Dermis microvascular lymphatic vessel endothelial cell (primary cell): ENCODE measurements at regions not wholly inside any gene's neighbourhood (a gene's known extent, or its start where the extent isn't known, plus 50 kb on each side); places are given as distances from the start of the nearest gene placed in this dataset.

Experiments used
- DNase-seq, 2 donors: peaks; one replicate each; pipeline versions ENCODE4 v3.0.0 to v3.0.0-alpha.2; 2010; ENCODE audit warnings: low read depth in 2 of 2

GRCh38 chr2:4551691-4552474 is 848.5 kb downstream of the DCDC2C start:
- DNase-seq: no peak

DNA sequence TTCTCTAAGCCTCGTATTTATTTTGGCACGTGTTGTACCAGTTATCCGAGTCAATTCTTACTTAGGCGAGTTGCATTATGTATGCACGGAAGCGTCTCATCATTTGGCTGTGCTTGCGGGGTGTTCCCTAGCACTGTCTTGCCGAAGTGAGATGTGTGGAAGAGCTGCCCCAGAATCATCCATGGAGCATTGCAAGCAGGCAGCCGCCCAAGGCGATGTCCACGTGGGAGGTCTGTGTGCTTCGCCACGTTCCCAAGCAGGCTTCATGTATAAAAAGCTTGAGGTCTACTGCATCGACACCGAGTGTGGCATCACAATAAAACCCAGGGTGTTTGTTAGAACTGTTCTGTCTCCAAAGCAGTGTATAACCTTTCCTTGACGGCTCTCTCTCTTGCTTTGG is 849.9 kb downstream of the DCDC2C start:
- DNase-seq: no peak

GRCh38 chr2:4556135-4556896 is 852.9 kb downstream of the DCDC2C start:
- peak in 1 of 2 donors; percentile 25 for DNase-seq

- no peak for DNase-seq
Observed at GRCh38 chr2:4561196-4561595, 857.8 kb downstream of the DCDC2C start.

GRCh38 chr2:4576075-4576474 is 872.7 kb downstream of the DCDC2C start:
- no peak for DNase-seq

DNA sequence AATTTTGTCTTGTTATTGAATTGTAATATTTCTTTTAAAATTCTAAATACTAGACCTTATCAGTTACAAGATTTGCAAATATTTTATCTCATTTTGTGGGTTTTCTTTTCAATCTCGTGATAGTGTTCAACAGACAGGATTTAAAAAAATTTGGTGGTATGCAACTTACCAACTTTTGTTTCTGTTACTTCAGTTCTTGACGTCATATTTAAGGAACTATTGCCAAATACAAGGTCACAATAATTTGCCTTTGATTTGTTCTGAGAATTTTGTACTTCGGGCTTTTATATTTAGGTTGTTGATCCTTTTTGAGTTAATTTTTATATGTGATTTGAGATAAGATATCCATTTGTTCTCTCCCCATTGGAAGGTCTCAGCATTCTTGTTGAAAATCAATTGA is 876.6 kb downstream of the DCDC2C start:
- no peak for DNase-seq

GRCh38 chr2:4585057-4585635 is 881.8 kb downstream of the DCDC2C start:
- DNase-seq: no peak

DNA sequence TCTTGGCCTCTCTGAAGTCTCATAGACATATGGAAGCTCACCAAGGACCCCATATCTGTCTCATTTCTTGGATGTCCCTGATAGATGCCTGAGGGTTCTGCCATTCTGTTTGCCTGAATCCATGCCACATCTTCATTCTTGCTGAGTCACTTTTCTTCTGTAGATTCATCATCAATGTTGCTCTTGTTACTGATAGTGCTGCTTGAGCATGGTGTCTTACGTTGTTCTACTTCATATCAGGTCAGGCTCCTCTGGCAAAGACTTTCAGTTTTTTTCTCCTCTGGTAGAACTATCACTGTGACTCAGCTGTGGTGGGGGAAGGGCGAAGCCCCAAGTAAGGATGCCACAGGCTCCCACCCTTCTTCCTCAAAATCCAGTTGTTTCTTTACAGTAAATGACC is 885.2 kb downstream of the DCDC2C start:
- DNase-seq: no peak

GRCh38 chr2:4591261-4591660 is 887.9 kb downstream of the DCDC2C start:
- no peak for DNase-seq

GRCh38 chr2:4597400-4597799 is 894.0 kb downstream of the DCDC2C start:
- no peak for DNase-seq

GRCh38 chr2:4604767-4605166 is 901.4 kb downstream of the DCDC2C start:
- DNase-seq: no peak

DNA sequence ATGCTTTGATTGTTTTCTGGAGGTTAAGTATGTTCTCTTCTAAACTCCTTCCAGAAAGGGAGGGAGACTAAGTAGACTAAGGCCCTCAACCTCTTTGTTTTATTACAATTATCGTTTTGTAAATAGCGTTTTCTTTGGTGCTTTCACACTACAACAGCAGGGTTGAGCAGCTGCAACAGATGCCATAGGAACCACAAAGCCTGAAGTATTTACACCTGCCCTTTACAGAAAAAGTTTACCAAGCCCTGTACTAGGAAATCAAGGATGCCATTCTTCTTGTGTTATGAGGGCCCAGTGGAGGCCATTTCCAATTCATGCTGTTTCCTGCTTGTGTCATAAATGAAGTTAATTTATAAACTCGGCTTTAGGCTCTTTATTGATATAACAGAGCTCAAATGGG is 914.8 kb downstream of the DCDC2C start:
- no peak for DNase-seq

DNA sequence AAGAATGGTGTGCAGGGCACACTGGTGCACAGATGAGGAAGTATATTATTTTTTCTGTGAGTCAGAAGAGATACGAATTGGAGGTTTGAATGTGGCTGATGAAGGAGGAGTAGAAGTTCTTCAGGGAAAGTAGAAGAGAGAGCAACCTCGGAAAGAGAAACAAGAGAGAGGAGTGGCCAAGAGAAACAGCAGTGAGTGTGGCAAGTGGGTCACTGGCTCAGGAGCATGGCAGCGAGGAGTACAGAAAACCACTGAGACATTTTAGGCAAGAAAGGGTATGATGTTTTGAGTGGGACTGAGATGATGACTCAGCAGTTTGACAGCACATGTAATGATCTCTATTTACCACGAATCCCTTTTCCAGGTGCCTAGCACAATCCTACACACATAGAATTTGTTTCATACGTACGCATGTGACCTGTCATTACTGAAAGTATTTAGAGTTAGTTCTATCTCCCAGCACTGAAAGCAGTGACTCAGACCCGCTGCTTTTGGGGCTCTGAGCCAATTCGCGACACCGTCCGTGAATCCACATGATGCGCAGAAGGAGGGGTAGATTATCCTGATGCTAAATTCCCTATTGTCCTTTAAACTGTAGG is 915.4 kb downstream of the DCDC2C start:
- no peak for DNase-seq

- no peak for DNase-seq
Observed at GRCh38 chr2:4628998-4629501, 925.7 kb downstream of the DCDC2C start.

- DNase-seq: no peak
Observed at GRCh38 chr2:4635289-4635688, 931.9 kb downstream of the DCDC2C start.

DNA sequence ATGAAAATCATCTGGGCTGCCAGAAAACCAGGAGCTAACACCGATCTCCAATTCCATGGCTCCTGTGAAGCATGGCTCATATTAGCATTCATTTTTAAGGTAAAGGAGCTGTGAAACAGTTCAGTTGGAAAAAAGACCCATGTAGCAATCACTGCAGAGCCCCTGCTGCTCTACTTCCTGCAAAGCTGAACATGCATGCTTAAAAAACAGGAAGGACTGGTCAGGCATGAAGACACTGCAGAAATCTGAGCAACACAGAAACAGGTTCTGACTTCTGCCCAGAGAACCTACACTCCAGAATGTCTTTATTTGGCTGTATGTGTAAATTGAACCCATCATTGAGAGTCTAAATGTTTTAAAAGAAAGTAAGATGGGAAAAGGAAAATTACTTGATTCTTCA is 950.6 kb downstream of the DCDC2C start:
- no peak for DNase-seq

GRCh38 chr2:4656326-4656725 is 953.0 kb downstream of the DCDC2C start:
- DNase-seq: no peak

GRCh38 chr2:4662161-4662779 is 958.9 kb downstream of the DCDC2C start:
- DNase-seq: peak in 1 of 2 donors; percentile 2

DNA sequence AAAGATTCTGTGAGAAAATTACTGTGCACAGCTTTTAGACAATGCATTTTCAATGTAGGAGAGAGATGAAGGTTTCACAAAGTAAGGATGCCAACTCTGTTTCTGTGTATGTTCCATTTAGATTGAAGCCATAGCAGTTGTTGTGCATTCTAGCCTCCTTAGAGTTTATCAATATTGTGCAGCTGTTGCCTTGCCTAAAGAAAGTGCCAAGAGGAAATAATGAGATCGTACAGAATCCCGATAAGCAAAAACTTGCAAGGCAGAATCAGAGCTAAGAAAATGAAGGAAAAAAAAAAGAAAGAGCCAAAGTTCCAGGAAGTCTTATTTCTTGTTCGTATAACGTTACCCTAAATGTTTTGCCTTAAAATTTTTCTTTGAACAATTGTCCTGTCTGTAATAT is 965.0 kb downstream of the DCDC2C start:
- no peak for DNase-seq

DNA sequence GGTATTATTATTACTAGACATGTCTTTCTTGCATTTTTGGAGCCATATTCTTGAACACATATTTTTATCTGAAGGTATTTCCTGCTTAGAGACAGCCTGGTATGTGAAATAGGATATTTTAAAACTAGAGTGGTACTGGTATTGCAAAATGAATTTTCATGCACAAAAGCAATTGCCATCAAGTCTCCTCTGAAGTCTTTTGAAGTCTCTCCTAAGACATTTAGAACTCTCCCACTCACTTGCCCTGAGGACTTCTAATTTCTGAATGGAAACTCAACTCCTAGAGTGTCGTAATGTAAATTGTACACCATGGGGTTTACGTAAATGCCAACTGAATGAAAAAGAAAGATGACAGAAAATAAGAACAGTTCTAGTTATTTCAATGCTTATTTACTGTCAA is 967.0 kb downstream of the DCDC2C start:
- no peak for DNase-seq

DNA sequence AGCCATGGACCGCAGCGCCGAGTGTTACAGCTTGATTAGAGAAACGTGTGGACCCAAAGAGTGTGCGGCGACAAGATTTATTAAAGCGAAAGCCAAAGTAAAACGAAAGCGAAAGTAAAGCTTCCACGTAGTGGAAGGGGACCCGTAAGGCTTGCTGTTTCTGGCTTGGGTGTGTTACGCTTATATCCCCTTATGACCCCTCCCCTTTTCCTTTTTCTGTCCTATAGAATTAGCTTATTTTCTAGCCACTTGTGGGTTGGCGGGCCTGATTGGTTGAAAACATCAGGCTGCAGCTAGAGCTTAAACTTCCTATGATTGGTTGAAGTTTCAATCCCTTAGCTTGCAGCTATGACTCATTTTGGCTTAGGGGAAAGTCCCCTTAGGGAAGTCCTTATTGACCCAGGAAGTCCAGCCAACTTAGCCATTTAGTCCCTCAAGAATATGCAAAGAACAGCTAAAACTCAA is 969.7 kb downstream of the DCDC2C start:
- no peak for DNase-seq

DNA sequence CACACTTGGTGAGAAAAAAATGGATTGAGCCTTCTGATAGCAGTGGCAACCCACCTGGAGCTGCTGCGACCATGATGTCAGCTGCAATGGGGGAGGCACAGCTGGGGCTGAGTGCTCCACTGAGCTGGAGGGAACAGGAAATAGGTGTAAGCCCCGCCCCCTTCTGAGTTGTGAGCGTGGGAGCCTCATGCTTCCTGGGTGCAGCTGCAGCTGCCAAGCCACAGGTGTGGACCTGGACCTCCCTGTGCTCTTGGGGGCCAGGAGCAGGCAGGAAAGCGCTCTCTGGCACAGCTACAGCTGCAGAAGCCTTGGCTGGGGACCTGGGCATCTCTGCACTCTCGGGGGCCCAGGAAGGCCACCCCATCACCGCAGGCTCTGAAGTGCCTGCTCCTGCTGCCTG is 970.6 kb downstream of the DCDC2C start:
- DNase-seq: no peak
